A549 (cell line): ENCODE measurements at regions not wholly inside any gene's neighbourhood (a gene's known extent, or its start where the extent isn't known, plus 50 kb on each side); places are given as distances from the start of the nearest gene placed in this dataset.

ENCODE experiments used
- CHD2 ChIP-seq: fragments of 150-350 bp; IDR thresholded peaks from 2 replicates; pipeline ENCODE4 v1.6.1; 2014; ENCODE audit warnings: low read length; ENCODE audit not compliant: partially characterized antibody
- CTCF ChIP-seq: fragments of >200 bp; sonication (Bioruptor Twin); formaldehyde crosslinking; IDR thresholded peaks from 3 replicates; pipeline ENCODE4 v1.5.1; 2016
- EP300 ChIP-seq, 2 experiments: fragments of >200 bp; sonication (Bioruptor Twin); formaldehyde crosslinking; IDR thresholded peaks; 2 replicates in 1 of 2; 3 replicates in 1 of 2; pipeline ENCODE4 v1.6.1; 2016 to 2017
- MAX ChIP-seq: IDR thresholded peaks from 2 replicates; pipeline ENCODE4 v1.6.1; 2012
- NFE2L2 ChIP-seq: fragments of 150-350 bp; conservative IDR thresholded peaks from 2 replicates; pipeline ENCODE4 v1.6.1; 2014; ENCODE audit warnings: low read length
- POLR2A ChIP-seq: IDR thresholded peaks from 2 replicates; pipeline ENCODE4 v1.6.1; 2012; ENCODE audit warnings: mild to moderate bottlenecking, low read length
- RAD21 ChIP-seq, 2 experiments: fragments of >200 bp in 1 of 2; sonication (Bioruptor Twin) in 1 of 2; formaldehyde crosslinking in 1 of 2; IDR thresholded peaks in 1 of 2; conservative IDR thresholded peaks in 1 of 2; 2 replicates in 1 of 2; 3 replicates in 1 of 2; pipeline ENCODE4 v1.6.1; 2012 to 2018; ENCODE audit warnings: inconsistent platforms in 1 of 2
- USF2 ChIP-seq: fragments of 450-650 bp; IDR thresholded peaks from 2 replicates; pipeline ENCODE4 v1.6.1; 2014; ENCODE audit warnings: antibody characterized with exemption
- ZNF302 ChIP-seq: fragments of 250-450 bp; sonication (Bioruptor Pico); IDR thresholded peaks from 2 replicates; pipeline ENCODE4 v1.9.0; 2021; ENCODE audit warnings: inconsistent platforms, mild to moderate bottlenecking, moderate library complexity

- TF ChIP-seq POLR2A (no peak), MAX (no peak), NFE2L2 (no peak), USF2 (no peak), CTCF (no peak), ZNF302 (CRISPR knock-in tag) (no peak), RAD21 (conservative IDR thresholded peaks at IDR 0.05 in 1 of 2, IDR thresholded peaks at IDR 0.05 in 1 of 2) (no peak), CHD2 (no peak), EP300 (IDR thresholded peaks at IDR 0.05) (no peak)
Observed at GRCh38 chr4:23041501-23041900, 348.8 kb downstream of the GBA3 start.
